A549 (cell line): ENCODE measurements at regions not wholly inside any gene's neighbourhood (a gene's known extent, or its start where the extent isn't known, plus 50 kb on each side); places are given as distances from the start of the nearest gene placed in this dataset.

Experiments used
- CHD4 ChIP-seq: fragments of 200-600 bp; sonication (generic); IDR thresholded peaks from 2 replicates; pipeline ENCODE4 v1.6.1; 2016; ENCODE audit warnings: antibody characterized with exemption, mild to moderate bottlenecking, borderline replicate concordance
- JUN ChIP-seq, 2 experiments: fragments of >200 bp; sonication (Bioruptor Twin); formaldehyde crosslinking; IDR thresholded peaks; 2 replicates in 1 of 2; 3 replicates in 1 of 2; pipeline ENCODE4 v1.6.1; 2016 to 2017
- KDM5A ChIP-seq: fragments of 200-600 bp; sonication (generic); IDR thresholded peaks from 2 replicates; pipeline ENCODE4 v1.6.1; 2016; ENCODE audit warnings: antibody characterized with exemption, mild to moderate bottlenecking
- POLR2A ChIP-seq: IDR thresholded peaks from 2 replicates; pipeline ENCODE4 v1.6.1; 2012; ENCODE audit warnings: mild to moderate bottlenecking, low read length
- SMC3 ChIP-seq: fragments of >200 bp; sonication (Bioruptor Twin); formaldehyde crosslinking; IDR thresholded peaks from 3 replicates; pipeline ENCODE4 v1.6.1; 2018; ENCODE audit warnings: inconsistent platforms
- TF ChIP-seq, protein P1 (sequence below): fragments of >200 bp; sonication (Bioruptor Twin); formaldehyde crosslinking; IDR thresholded peaks from 3 replicates; pipeline ENCODE4 v1.5.1; 2016
- TF ChIP-seq, protein P2 (sequence below): fragments of 150-350 bp; IDR thresholded peaks from 2 replicates; pipeline ENCODE4 v1.6.1; 2014; ENCODE audit warnings: low read depth, mild to moderate bottlenecking, low read length

- TF ChIP-seq, protein P1, sequence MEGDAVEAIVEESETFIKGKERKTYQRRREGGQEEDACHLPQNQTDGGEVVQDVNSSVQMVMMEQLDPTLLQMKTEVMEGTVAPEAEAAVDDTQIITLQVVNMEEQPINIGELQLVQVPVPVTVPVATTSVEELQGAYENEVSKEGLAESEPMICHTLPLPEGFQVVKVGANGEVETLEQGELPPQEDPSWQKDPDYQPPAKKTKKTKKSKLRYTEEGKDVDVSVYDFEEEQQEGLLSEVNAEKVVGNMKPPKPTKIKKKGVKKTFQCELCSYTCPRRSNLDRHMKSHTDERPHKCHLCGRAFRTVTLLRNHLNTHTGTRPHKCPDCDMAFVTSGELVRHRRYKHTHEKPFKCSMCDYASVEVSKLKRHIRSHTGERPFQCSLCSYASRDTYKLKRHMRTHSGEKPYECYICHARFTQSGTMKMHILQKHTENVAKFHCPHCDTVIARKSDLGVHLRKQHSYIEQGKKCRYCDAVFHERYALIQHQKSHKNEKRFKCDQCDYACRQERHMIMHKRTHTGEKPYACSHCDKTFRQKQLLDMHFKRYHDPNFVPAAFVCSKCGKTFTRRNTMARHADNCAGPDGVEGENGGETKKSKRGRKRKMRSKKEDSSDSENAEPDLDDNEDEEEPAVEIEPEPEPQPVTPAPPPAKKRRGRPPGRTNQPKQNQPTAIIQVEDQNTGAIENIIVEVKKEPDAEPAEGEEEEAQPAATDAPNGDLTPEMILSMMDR = no peak
- TF ChIP-seq JUN (IDR thresholded peaks at IDR 0.05) (no peak), KDM5A (no peak), SMC3 (no peak), POLR2A (no peak), CHD4 (no peak)
- TF ChIP-seq, protein P2, sequence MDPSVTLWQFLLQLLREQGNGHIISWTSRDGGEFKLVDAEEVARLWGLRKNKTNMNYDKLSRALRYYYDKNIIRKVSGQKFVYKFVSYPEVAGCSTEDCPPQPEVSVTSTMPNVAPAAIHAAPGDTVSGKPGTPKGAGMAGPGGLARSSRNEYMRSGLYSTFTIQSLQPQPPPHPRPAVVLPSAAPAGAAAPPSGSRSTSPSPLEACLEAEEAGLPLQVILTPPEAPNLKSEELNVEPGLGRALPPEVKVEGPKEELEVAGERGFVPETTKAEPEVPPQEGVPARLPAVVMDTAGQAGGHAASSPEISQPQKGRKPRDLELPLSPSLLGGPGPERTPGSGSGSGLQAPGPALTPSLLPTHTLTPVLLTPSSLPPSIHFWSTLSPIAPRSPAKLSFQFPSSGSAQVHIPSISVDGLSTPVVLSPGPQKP = no peak
Measured at GRCh38 chr18:78191276-78191675, 788.3 kb upstream of the SALL3 start.
